B cell (primary cell): ENCODE measurements at regions not wholly inside any gene's neighbourhood (a gene's known extent, or its start where the extent isn't known, plus 50 kb on each side); places are given as distances from the start of the nearest gene placed in this dataset.

Experiments
- ATAC-seq: fragments of 200-7000 bp; cut with Tn5 transposase; one replicate; pipeline ENCODE4 v1.10.0; 2021; ENCODE audit warnings: low read depth, mild to moderate bottlenecking, moderate number of reproducible peaks, moderate library complexity
- CTCF ChIA-PET: fragments of 350-600 bp; sonication (Branson Sonifier 250); formaldehyde crosslinking; loops from one replicate; lab custom pipeline; 2021; ENCODE audit warnings: antibody characterized with exemption, inconsistent platforms; lab: Charles Lee
- POLR2A ChIA-PET: fragments of 350-600 bp; sonication (Branson Sonifier 250); formaldehyde crosslinking; loops from one replicate; lab custom pipeline; 2021; ENCODE audit warnings: antibody characterized with exemption; lab: Charles Lee
- DNase-seq: peaks from one replicate; pipeline ENCODE4 v3.0.0; 2013
- H2AFZ ChIP-seq: 2 replicates; pipeline ENCODE4 v1.6.1; 2012; ENCODE audit warnings: mild to moderate bottlenecking, low read depth, low read length; ENCODE audit not compliant: insufficient read depth, poor library complexity, severe bottlenecking
- H3K27ac ChIP-seq, 2 donors: 1 replicate in 1 of 2; 2 replicates in 1 of 2; pipeline ENCODE4 v1.5.1; 2012 to 2013; ENCODE audit warnings: low read length in 2 of 2, mild to moderate bottlenecking in 2 of 2, moderate library complexity in 1 of 2
- H3K27me3 ChIP-seq, 4 experiments: fragments of 200-600 bp in 1 of 4; sonication (generic) in 1 of 4; replicated peaks in 1 of 4; 1 replicate in 2 of 4; 2 replicates in 2 of 4; pipeline versions ENCODE4 v1.6.1 to v1.7.0; 2013 to 2016; ENCODE audit warnings: low read length in 3 of 4, mild to moderate bottlenecking in 2 of 4, mixed read lengths in 1 of 4, moderate library complexity in 1 of 4; ENCODE audit not compliant: insufficient read depth in 4 of 4, control insufficient read depth in 3 of 4; ENCODE audit errors: control extremely low read depth in 1 of 4
- H3K36me3 ChIP-seq, 2 experiments: replicated peaks in 1 of 2; 1 replicate in 1 of 2; 2 replicates in 1 of 2; pipeline versions ENCODE4 v1.6.1 to v1.7.1; 2013; ENCODE audit warnings: low read length in 1 of 2; ENCODE audit not compliant: insufficient read depth in 2 of 2, control insufficient read depth in 1 of 2; ENCODE audit errors: control extremely low read depth in 1 of 2, extremely low read depth in 1 of 2
- H3K4me1 ChIP-seq, 2 donors: fragments of 200-600 bp in 1 of 2; sonication (generic) in 1 of 2; 1 replicate in 1 of 2; 2 replicates in 1 of 2; pipeline versions ENCODE4 v1.5.1 to v1.6.1; 2013 to 2017; ENCODE audit warnings: low read length in 2 of 2; ENCODE audit not compliant: control insufficient read depth in 2 of 2, insufficient read depth in 2 of 2
- H3K4me2 ChIP-seq: replicated peaks from 2 replicates; pipeline ENCODE3; 2012; ENCODE audit warnings: mild to moderate bottlenecking, low read depth, low read length; ENCODE audit not compliant: poor library complexity, severe bottlenecking
- H3K4me3 ChIP-seq, 5 experiments: fragments of 200-600 bp in 1 of 5; sonication (generic) in 1 of 5; 1 replicate in 3 of 5; 2 replicates in 2 of 5; pipeline versions ENCODE4 v1.5.1 to v1.7.0; 2011 to 2016; ENCODE audit warnings: low read length in 4 of 5, mild to moderate bottlenecking in 4 of 5, low read depth in 2 of 5, control low read depth in 1 of 5, moderate library complexity in 1 of 5; ENCODE audit not compliant: insufficient read depth in 1 of 5; ENCODE audit errors: control extremely low read depth in 1 of 5, extremely low read depth in 1 of 5
- H3K79me2 ChIP-seq: fragments of 200-600 bp; sonication (generic); one replicate; pipeline ENCODE4 v1.6.0; 2016; ENCODE audit warnings: low read length; ENCODE audit not compliant: control insufficient read depth, insufficient read depth
- H3K9ac ChIP-seq: fragments of 200-600 bp; sonication (generic); 2 replicates; pipeline ENCODE4 v1.6.1; 2017; ENCODE audit warnings: mild to moderate bottlenecking, low read length, moderate library complexity
- H3K9me3 ChIP-seq, 3 donors: one replicate each; pipeline versions ENCODE4 v1.6.1 to v1.7.1; 2013; ENCODE audit warnings: low read length in 2 of 3; ENCODE audit not compliant: control insufficient read depth in 2 of 3, insufficient read depth in 1 of 3; ENCODE audit errors: control extremely low read depth in 1 of 3
- H4K20me1 ChIP-seq: 2 replicates; pipeline ENCODE4 v1.6.0; 2012; ENCODE audit warnings: mild to moderate bottlenecking, low read length; ENCODE audit not compliant: insufficient read depth, control insufficient read depth, poor library complexity, severe bottlenecking
- H3K27ac Mint-ChIP-seq: one replicate; pipeline ENCODE4 v1.8.0; 2021; ENCODE audit warnings: mixed read lengths
- H3K27me3 Mint-ChIP-seq: one replicate; pipeline ENCODE4 v1.8.0; 2021; ENCODE audit warnings: mixed read lengths
- H3K4me1 Mint-ChIP-seq: one replicate; pipeline ENCODE4 v1.8.0; 2021; ENCODE audit warnings: mixed read lengths
- H3K4me3 Mint-ChIP-seq: one replicate; pipeline ENCODE4 v1.8.0; 2021; ENCODE audit warnings: mixed read lengths
- H3K9me3 Mint-ChIP-seq: one replicate; pipeline ENCODE4 v1.8.0; 2022; ENCODE audit warnings: mixed read lengths; ENCODE audit not compliant: insufficient read depth
- CTCF ChIP-seq: fragments of 200-600 bp; IDR thresholded peaks from one replicate; pipeline ENCODE4 v1.8.0; 2022; ENCODE audit warnings: antibody characterized with exemption, mild to moderate bottlenecking
- EZH2 ChIP-seq: IDR thresholded peaks from 2 replicates; pipeline ENCODE4 v1.6.1; 2012; ENCODE audit warnings: borderline replicate concordance, low read depth, mild to moderate bottlenecking, moderate library complexity, low read length; ENCODE audit not compliant: insufficient read depth, poor library complexity, severe bottlenecking
- WGBS: methylation state at CpG from one replicate; pipeline ENCODE4 v1.1.5; 2013; ENCODE audit warnings: missing lambda C conversion rate; ENCODE audit not compliant: insufficient coverage; 5-methylcytosine and 5-hydroxymethylcytosine counted together
- intact Hi-C: fragments of 100-400 bp; cut with micrococcal nuclease; formaldehyde crosslinking; loops from one replicate; pipeline ENCODE4 v1.10.0; 2022

GRCh38 chr4:132214519-132214918 lies 934.6 kb upstream of the PCDH10 start:
- Histone ChIP-seq H2AFZ (no peak overlapping the region), H3K4me3 (no peak overlapping the region), H3K27ac (no peak overlapping the region), H3K9ac (no peak overlapping the region), H3K9me3 (peaks cover 0 to 1% (median 0%) of the 10 kb centered on the region in 3 donors), H3K36me3 (no peaks in the 10 kb centered on the region), H4K20me1 (no peaks in the 10 kb centered on the region), H3K27me3 (no peaks in the 10 kb centered on the region), H3K4me2 (no peak overlapping the region), H3K79me2 (no peaks in the 10 kb centered on the region), H3K4me1 (no peaks in the 10 kb centered on the region)
- no peak for DNase-seq
- Mint-ChIP-seq H3K4me1 (no peaks in the 10 kb centered on the region), H3K9me3 (no peaks in the 10 kb centered on the region), H3K27me3 (no peaks in the 10 kb centered on the region), H3K4me3 (no peak overlapping the region), H3K27ac (no peak overlapping the region)
- ATAC-seq: no peak
- intact Hi-C loops: no loop called here
- POLR2A ChIA-PET: no interaction called here
- TF ChIP-seq EZH2 (no peak), CTCF (no peak)
- CTCF ChIA-PET: no interaction called here
- 88% methylated on average over 1 of the region's 2 CpGs for WGBS

- H2AFZ ChIP-seq: no peak overlapping the region
- no peaks in the 10 kb centered on the region for H3K4me1 ChIP-seq
- CTCF ChIA-PET: no interaction called here
- H3K9me3 ChIP-seq: peaks cover 0 to 1% (median under 1%) of the 10 kb centered on the region in 3 donors
- H3K4me2 ChIP-seq: no peak overlapping the region
- H3K27me3 ChIP-seq: no peaks in the 10 kb centered on the region
- no peaks in the 10 kb centered on the region for H4K20me1 ChIP-seq
- POLR2A ChIA-PET: no interaction called here
- H3K27ac ChIP-seq: no peak overlapping the region
- no peak overlapping the region for H3K9ac ChIP-seq
- intact Hi-C loops: no loop called here
- Mint-ChIP-seq H3K9me3 (no peaks in the 10 kb centered on the region), H3K4me3 (no peak overlapping the region), H3K27ac (no peak overlapping the region), H3K27me3 (no peaks in the 10 kb centered on the region), H3K4me1 (no peaks in the 10 kb centered on the region)
- no peak overlapping the region for H3K4me3 ChIP-seq
- H3K79me2 ChIP-seq: no peaks in the 10 kb centered on the region
- TF ChIP-seq CTCF: no peak
- TF ChIP-seq EZH2: no peak
- no peaks in the 10 kb centered on the region for H3K36me3 ChIP-seq
- WGBS: 100% methylated on average over 1 of the region's 1 CpG
- DNase-seq (no peak), ATAC-seq (no peak)
Measured at GRCh38 chr4:132218406-132218805, 930.7 kb upstream of the PCDH10 start.
